Esophagus squamous epithelium (tissue), 4 donors: ENCODE measurements at regions not wholly inside any gene's neighbourhood (a gene's known extent, or its start where the extent isn't known, plus 50 kb on each side); places are given as distances from the start of the nearest gene placed in this dataset.

Experiments used
- POLR2A ChIP-seq, 4 donors: fragments of 450-650 bp; IDR thresholded peaks; one replicate each; pipeline ENCODE4 v1.6.1; 2017; ENCODE audit warnings: antibody characterized with exemption in 4 of 4, mild to moderate bottlenecking in 4 of 4, moderate library complexity in 3 of 4
- TF ChIP-seq, protein P1 (sequence below), 6 experiments: fragments of 450-650 bp in 4 of 6; fragments of 200-600 bp in 2 of 6; sonication (generic) in 2 of 6; IDR thresholded peaks; one replicate each; pipeline ENCODE4 v1.5.1; 2016 to 2019; ENCODE audit warnings: antibody characterized with exemption in 6 of 6, mild to moderate bottlenecking in 4 of 6, moderate library complexity in 4 of 6

DNA sequence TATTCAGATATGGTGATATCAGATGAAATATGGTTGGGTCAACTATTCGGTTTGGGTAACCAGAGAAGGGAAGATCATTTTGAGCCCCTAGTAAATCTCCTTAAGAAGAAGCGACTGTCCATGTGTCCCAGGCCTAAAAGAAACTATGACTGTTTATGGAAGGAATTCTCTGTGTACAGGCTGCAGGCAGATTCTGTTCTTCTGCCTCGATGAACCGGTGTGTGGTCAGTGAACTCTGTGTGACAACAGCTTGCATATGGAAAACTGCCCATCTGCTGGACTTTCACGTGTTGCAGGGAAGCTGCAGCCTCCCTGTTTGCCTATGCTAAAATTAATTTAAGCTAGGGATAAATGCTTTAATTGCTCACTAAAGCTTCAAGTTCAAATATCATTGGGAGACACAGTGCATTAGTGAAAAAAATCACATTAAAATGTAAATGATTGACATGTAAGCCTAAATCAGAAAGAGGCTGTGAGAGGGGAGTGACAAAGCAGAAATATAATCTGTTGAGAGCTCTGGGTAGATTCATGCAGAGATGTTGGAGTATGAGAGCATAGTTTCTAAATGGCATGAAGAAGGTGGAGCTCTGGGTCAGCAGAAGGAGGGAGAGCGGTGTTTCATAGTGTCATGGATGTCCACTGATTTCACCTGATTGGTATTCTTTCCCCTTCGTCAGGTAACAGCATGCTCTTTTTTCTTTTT is 65.4 kb upstream of the PFN2 start:
- no peak for TF ChIP-seq POLR2A (IDR thresholded peaks at IDR 0.05)
- TF ChIP-seq, protein P1, sequence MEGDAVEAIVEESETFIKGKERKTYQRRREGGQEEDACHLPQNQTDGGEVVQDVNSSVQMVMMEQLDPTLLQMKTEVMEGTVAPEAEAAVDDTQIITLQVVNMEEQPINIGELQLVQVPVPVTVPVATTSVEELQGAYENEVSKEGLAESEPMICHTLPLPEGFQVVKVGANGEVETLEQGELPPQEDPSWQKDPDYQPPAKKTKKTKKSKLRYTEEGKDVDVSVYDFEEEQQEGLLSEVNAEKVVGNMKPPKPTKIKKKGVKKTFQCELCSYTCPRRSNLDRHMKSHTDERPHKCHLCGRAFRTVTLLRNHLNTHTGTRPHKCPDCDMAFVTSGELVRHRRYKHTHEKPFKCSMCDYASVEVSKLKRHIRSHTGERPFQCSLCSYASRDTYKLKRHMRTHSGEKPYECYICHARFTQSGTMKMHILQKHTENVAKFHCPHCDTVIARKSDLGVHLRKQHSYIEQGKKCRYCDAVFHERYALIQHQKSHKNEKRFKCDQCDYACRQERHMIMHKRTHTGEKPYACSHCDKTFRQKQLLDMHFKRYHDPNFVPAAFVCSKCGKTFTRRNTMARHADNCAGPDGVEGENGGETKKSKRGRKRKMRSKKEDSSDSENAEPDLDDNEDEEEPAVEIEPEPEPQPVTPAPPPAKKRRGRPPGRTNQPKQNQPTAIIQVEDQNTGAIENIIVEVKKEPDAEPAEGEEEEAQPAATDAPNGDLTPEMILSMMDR (IDR thresholded peaks at IDR 0.05), result no peak
